Liver (tissue), 8 donors: ENCODE measurements at regions not wholly inside any gene's neighbourhood (a gene's known extent, or its start where the extent isn't known, plus 50 kb on each side); places are given as distances from the start of the nearest gene placed in this dataset.

Experiments used
- DNase-seq: peaks from one replicate; pipeline ENCODE4 v3.0.0-alpha.2; 2017; ENCODE audit warnings: low spot score
- H3K27ac ChIP-seq, 2 donors: one replicate each; pipeline ENCODE4 v1.7.0; 2013; ENCODE audit warnings: inconsistent platforms in 2 of 2, low read length in 2 of 2, control low read depth in 1 of 2, low read depth in 1 of 2, mild to moderate bottlenecking in 1 of 2
- H3K27me3 ChIP-seq, 4 donors: one replicate each; pipeline versions ENCODE4 v1.6.1 to v1.7.0; 2013; ENCODE audit warnings: low read length in 3 of 4, inconsistent platforms in 1 of 4, mild to moderate bottlenecking in 1 of 4, moderate library complexity in 1 of 4; ENCODE audit not compliant: control insufficient read depth in 4 of 4, insufficient read depth in 4 of 4
- H3K36me3 ChIP-seq, 4 donors: one replicate each; pipeline versions ENCODE4 v1.6.1 to v1.7.0; 2013; ENCODE audit warnings: low read length in 3 of 4, mild to moderate bottlenecking in 3 of 4, low read depth in 1 of 4, moderate library complexity in 1 of 4; ENCODE audit not compliant: control insufficient read depth in 4 of 4, insufficient read depth in 3 of 4
- H3K4me1 ChIP-seq, 4 donors: one replicate each; pipeline versions ENCODE4 v1.6.1 to v1.7.0; 2013; ENCODE audit warnings: low read length in 3 of 4, mild to moderate bottlenecking in 3 of 4, moderate library complexity in 1 of 4; ENCODE audit not compliant: control insufficient read depth in 4 of 4, insufficient read depth in 4 of 4
- H3K4me3 ChIP-seq, 3 donors: one replicate each; pipeline versions ENCODE4 v1.6.1 to v1.7.0; 2013; ENCODE audit warnings: low read length in 3 of 3, control low read depth in 1 of 3, low read depth in 1 of 3, mild to moderate bottlenecking in 1 of 3
- H3K9ac ChIP-seq, 2 donors: one replicate each; pipeline ENCODE4 v1.7.0; 2013; ENCODE audit warnings: low read length in 2 of 2, mild to moderate bottlenecking in 2 of 2, moderate library complexity in 2 of 2, control low read depth in 1 of 2, low read depth in 1 of 2
- H3K9me3 ChIP-seq, 4 donors: one replicate each; pipeline versions ENCODE4 v1.6.1 to v1.7.0; 2013; ENCODE audit warnings: low read length in 3 of 4; ENCODE audit not compliant: control insufficient read depth in 4 of 4
- ATF3 ChIP-seq: IDR thresholded peaks from 2 replicates; pipeline ENCODE4 v1.6.1; 2016; ENCODE audit warnings: antibody characterized with exemption
- CTCF ChIP-seq: fragments of 150-350 bp; IDR thresholded peaks from 2 replicates; pipeline ENCODE4 v1.5.1; 2017; ENCODE audit warnings: improper control_type of control experiment, low read depth, low read length; ENCODE audit not compliant: missing input control
- EGR1 ChIP-seq, 2 donors: IDR thresholded peaks; 2 replicates each; pipeline ENCODE4 v1.6.1; 2016 to 2018; ENCODE audit warnings: antibody characterized with exemption in 2 of 2, low read depth in 2 of 2
- HNF4A ChIP-seq, 2 donors: conservative IDR thresholded peaks; 2 replicates each; pipeline ENCODE4 v1.6.1; 2016; ENCODE audit warnings: antibody characterized with exemption in 2 of 2, mild to moderate bottlenecking in 2 of 2
- JUND ChIP-seq, 2 donors: IDR thresholded peaks; 2 replicates each; pipeline ENCODE4 v1.6.1; 2016; ENCODE audit warnings: antibody characterized with exemption in 2 of 2
- MAX ChIP-seq: IDR thresholded peaks from 2 replicates; pipeline ENCODE4 v1.6.1; 2016; ENCODE audit warnings: antibody characterized with exemption
- RAD21 ChIP-seq, 2 donors: IDR thresholded peaks; 2 replicates each; pipeline ENCODE4 v1.6.1; 2016; ENCODE audit warnings: antibody characterized with exemption in 2 of 2, mild to moderate bottlenecking in 2 of 2
- SP1 ChIP-seq: IDR thresholded peaks from 2 replicates; pipeline ENCODE4 v1.6.1; 2018; ENCODE audit warnings: antibody characterized with exemption, mild to moderate bottlenecking
- YY1 ChIP-seq: IDR thresholded peaks from 2 replicates; pipeline ENCODE4 v1.6.1; 2016; ENCODE audit warnings: antibody characterized with exemption, mild to moderate bottlenecking
- ZBTB33 ChIP-seq: IDR thresholded peaks from 2 replicates; pipeline ENCODE4 v1.6.1; 2016; ENCODE audit warnings: antibody characterized with exemption
- WGBS: extraction: QIAGEN DNeasy Blood & Tissue Kit; methylation state at CpG from one replicate; pipeline ENCODE4 v1.1.7; 2013; 5-methylcytosine and 5-hydroxymethylcytosine counted together
- donor health status: healthy.
- donor health status: healthy.
- donor health status: healthy.
- donor health status: healthy.
- donor health status: healthy.

- Histone ChIP-seq H3K4me1 (peaks cover 0 to 3% (median 3%) of the 10 kb centered on the region in 4 donors), H3K27me3 (no peaks in the 10 kb centered on the region), H3K9me3 (no peaks in the 10 kb centered on the region), H3K4me3 (no peak overlapping the region), H3K9ac (no peak overlapping the region), H3K36me3 (no peaks in the 10 kb centered on the region), H3K27ac (no peak overlapping the region)
- no peak for DNase-seq
- WGBS: 26% methylated on average over 2 of the region's 2 CpGs
- no peak for TF ChIP-seq ATF3
- TF ChIP-seq JUND (IDR thresholded peaks at IDR 0.05): no peak
- TF ChIP-seq EGR1 (IDR thresholded peaks at IDR 0.05; ENCODE audit: low read depth in 2 of 2): no peak
- no peak for TF ChIP-seq RAD21 (IDR thresholded peaks at IDR 0.05)
- TF ChIP-seq SP1: no peak
Measured at GRCh38 chr9:91118704-91119025, 243.1 kb downstream of the AUH start.

- Histone ChIP-seq H3K9ac (no peak overlapping the region), H3K27me3 (no peaks in the 10 kb centered on the region), H3K4me1 (peaks cover 0 to 3% (median 3%) of the 10 kb centered on the region in 4 donors), H3K4me3 (no peak overlapping the region), H3K36me3 (no peaks in the 10 kb centered on the region), H3K27ac (no peak overlapping the region), H3K9me3 (no peaks in the 10 kb centered on the region)
- TF ChIP-seq CTCF (no peak), EGR1 (IDR thresholded peaks at IDR 0.05; ENCODE audit: low read depth in 2 of 2) (no peak), RAD21 (IDR thresholded peaks at IDR 0.05) (no peak), HNF4A (conservative IDR thresholded peaks at IDR 0.05) (no peak), YY1 (no peak)
- no peak for DNase-seq
- 78% methylated on average over 11 of the region's 11 CpGs for WGBS
Measured at GRCh38 chr9:91119142-91119541, 242.6 kb downstream of the AUH start.

GRCh38 chr9:91119679-91120078 lies 242.0 kb downstream of the AUH start:
- Histone ChIP-seq H3K36me3 (no peaks in the 10 kb centered on the region), H3K9ac (no peak overlapping the region), H3K27me3 (no peaks in the 10 kb centered on the region), H3K9me3 (no peaks in the 10 kb centered on the region), H3K4me1 (peaks cover 0 to 3% (median 3%) of the 10 kb centered on the region in 4 donors), H3K4me3 (no peak overlapping the region), H3K27ac (no peak overlapping the region)
- 87% methylated on average over 3 of the region's 3 CpGs for WGBS
- DNase-seq: no peak
- TF ChIP-seq MAX (no peak), SP1 (no peak)

- no peak overlapping the region for H3K4me3 ChIP-seq
- H3K9me3 ChIP-seq: no peaks in the 10 kb centered on the region
- H3K9ac ChIP-seq: no peak overlapping the region
- no peaks in the 10 kb centered on the region for H3K27me3 ChIP-seq
- no peak for DNase-seq
- H3K4me1 ChIP-seq: peaks cover 0 to 3% (median 3%) of the 10 kb centered on the region in 4 donors
- H3K36me3 ChIP-seq: no peaks in the 10 kb centered on the region
- TF ChIP-seq JUND (IDR thresholded peaks at IDR 0.05) (no peak), ZBTB33 (no peak)
- no peak overlapping the region for H3K27ac ChIP-seq
Measured at GRCh38 chr9:91120200-91120599, 241.5 kb downstream of the AUH start.
